ENCODE measurements at regions not wholly inside any gene's neighbourhood (a gene's known extent, or its start where the extent isn't known, plus 50 kb on each side); places are given as distances from the start of the nearest gene placed in this dataset.

- DNase-seq (ENCODE audit: low read depth): no peak
Observed at GRCh38 chr6:105468850-105469249, 66.0 kb upstream of the PREP start.

GRCh38 chr6:105460860-105461259 is 58.0 kb upstream of the PREP start:
- no peak for DNase-seq (ENCODE audit: low read depth)

DNA sequence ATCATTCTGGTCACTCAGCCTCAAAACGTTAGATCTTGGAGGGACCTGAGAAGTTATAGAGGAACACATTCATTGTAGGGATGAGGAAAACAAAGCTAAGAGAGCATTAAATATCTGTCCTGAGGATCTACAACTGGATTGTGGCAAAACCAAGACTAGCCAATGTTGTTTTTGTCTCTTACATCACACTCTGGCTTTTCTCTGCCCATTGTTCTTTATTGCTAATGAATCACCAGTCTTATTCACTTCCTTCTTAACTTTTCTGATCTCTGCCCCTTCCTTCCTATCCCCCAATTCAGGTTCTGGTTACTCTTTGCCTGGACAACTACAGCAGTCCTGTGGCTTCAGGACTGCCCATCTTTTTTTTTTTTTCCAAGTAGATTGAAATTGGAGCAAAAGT is 57.0 kb upstream of the PREP start:
- peak; percentile 95 for DNase-seq (ENCODE audit: low read depth)

DNA sequence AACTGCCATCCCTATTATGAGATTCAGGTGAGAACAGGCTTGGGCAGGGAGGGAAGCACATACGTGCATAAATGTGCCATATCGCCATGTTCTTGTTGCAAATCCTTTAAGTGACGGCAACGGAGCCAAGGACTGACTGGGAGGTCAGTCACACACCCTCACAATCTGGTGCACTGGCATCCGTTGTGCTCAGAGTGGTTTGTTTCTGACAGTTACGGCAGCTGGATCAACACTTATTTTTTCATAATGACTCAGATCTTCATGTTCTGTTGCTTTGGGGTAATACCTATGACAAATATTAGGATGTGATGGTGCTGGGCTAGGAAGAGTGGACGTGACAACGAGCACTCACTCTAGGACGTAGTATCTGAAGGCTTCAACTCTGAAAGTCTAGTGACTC is 56.2 kb upstream of the PREP start:
- DNase-seq (ENCODE audit: low read depth): peak; percentile 46

DNA sequence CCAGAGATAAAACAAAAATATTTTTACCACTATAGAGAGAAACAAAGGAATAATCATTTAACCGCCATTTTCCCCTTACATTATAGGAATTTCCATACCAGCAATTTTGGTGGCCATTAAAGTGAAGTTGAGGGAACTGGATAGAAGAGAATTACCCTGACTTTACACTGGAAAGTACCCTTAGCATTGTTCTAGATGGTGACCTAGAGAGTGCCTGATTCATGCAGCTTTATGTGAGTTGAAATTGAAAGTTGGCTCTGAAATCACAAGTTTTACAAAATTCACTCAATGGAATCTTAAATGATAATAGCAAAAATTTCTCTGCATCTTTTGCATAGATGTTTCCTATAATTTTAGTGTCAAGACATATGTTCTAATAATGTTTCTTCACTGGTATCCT is 55.7 kb upstream of the PREP start:
- no peak for DNase-seq (ENCODE audit: low read depth)

- no peak for DNase-seq (ENCODE audit: low read depth)
Observed at GRCh38 chr6:105458084-105458483, 55.2 kb upstream of the PREP start.

GRCh38 chr6:105453968-105454367 is 51.1 kb upstream of the PREP start:
- no peak for DNase-seq (ENCODE audit: low read depth)

- DNase-seq (ENCODE audit: low read depth): no peak
Observed at GRCh38 chr6:105452924-105453756, 50.3 kb upstream of the PREP start.

Data from HT1080 (cell line).